Peyer's patch (tissue), 4 donors: ENCODE measurements at regions not wholly inside any gene's neighbourhood (a gene's known extent, or its start where the extent isn't known, plus 50 kb on each side); places are given as distances from the start of the nearest gene placed in this dataset.

Source experiments
- POLR2A ChIP-seq, 2 donors: fragments of 450-650 bp; IDR thresholded peaks; one replicate each; pipeline ENCODE4 v1.5.1; 2017; ENCODE audit warnings: antibody characterized with exemption in 2 of 2, mild to moderate bottlenecking in 2 of 2, moderate library complexity in 2 of 2
- TF ChIP-seq, protein P1 (sequence below), 6 experiments: fragments of 450-650 bp in 4 of 6; fragments of 200-600 bp in 2 of 6; sonication (generic) in 1 of 6; IDR thresholded peaks; one replicate each; pipeline ENCODE4 v1.5.1; 2017 to 2019; ENCODE audit warnings: antibody characterized with exemption in 6 of 6, mild to moderate bottlenecking in 3 of 6, moderate library complexity in 1 of 6

DNA sequence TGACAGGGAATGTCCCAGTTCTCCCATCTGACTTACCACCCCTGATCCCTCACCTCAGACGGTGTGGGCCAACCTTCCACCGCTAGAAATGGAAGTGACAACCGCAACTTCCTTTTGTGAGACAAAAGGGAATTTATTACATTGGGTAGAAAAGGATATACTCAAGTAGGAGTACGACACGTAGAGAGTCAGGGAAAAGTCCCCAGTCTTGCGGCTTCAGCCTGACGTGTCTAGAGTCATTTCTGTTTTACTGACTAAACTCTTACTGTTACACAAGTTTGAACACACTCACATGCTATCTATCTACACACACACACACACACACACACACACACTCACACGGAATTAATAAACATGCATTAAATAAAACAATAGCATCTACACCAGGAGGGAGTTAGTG is 178.9 kb downstream of the COPRS start:
- TF ChIP-seq, protein P1, sequence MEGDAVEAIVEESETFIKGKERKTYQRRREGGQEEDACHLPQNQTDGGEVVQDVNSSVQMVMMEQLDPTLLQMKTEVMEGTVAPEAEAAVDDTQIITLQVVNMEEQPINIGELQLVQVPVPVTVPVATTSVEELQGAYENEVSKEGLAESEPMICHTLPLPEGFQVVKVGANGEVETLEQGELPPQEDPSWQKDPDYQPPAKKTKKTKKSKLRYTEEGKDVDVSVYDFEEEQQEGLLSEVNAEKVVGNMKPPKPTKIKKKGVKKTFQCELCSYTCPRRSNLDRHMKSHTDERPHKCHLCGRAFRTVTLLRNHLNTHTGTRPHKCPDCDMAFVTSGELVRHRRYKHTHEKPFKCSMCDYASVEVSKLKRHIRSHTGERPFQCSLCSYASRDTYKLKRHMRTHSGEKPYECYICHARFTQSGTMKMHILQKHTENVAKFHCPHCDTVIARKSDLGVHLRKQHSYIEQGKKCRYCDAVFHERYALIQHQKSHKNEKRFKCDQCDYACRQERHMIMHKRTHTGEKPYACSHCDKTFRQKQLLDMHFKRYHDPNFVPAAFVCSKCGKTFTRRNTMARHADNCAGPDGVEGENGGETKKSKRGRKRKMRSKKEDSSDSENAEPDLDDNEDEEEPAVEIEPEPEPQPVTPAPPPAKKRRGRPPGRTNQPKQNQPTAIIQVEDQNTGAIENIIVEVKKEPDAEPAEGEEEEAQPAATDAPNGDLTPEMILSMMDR (IDR thresholded peaks at IDR 0.05): no peak
- no peak for TF ChIP-seq POLR2A (IDR thresholded peaks at IDR 0.05)
